NCI-H69 (cell line): ENCODE measurements at regions not wholly inside any gene's neighbourhood (a gene's known extent, or its start where the extent isn't known, plus 50 kb on each side); places are given as distances from the start of the nearest gene placed in this dataset.

Experiments used
- DNase-seq: peaks from one replicate; lab custom pipeline; 2025; lab: John Stamatoyannopoulos, UW

DNA sequence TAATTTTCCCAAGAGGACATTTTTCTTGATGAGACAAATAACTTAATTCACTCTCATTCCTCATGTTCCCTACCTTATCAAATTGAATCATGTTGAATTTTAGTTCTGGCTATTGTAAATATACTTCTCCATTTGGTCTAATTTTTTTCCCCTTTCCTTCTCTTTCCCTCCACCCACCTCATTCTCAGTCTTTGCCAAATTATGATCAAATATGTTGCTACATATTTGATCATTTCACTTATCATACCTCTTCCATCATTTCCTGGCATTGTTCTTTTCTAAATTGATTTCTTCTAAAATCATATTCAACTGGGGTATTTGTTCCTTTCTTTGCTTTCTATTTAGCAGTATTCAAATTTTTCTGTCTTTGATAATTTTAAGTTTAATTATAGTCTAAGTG is 52.3 kb downstream of the HDGFL1 start:
- no peak for DNase-seq

DNA sequence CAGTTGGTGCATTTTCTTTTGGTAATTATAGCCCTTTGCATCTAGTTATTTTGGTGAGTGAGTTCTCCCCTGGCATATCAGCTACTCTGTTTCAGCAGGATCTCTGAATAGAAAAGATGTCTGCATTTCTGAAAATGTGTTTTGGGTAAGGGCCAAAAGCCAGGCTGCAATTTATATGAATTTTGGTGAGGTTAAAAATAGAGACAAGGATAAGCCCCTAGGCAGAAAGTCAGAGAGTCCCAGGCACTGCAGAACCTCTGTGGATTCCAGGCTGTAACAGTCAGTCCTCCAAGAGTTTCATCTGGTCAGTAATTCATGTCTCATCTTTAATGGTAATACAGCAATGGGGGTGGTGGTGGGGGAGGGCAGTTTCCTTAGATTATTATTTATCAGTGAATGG is 53.0 kb downstream of the HDGFL1 start:
- DNase-seq, result peak; percentile 52

GRCh38 chr6:22622813-22623212 is 53.4 kb downstream of the HDGFL1 start:
- no peak for DNase-seq

- DNase-seq, result no peak
Observed at GRCh38 chr6:22627644-22628043, 58.3 kb downstream of the HDGFL1 start.

GRCh38 chr6:22631091-22631490 is 61.7 kb downstream of the HDGFL1 start:
- DNase-seq, result no peak

GRCh38 chr6:22632581-22633145 is 63.3 kb downstream of the HDGFL1 start:
- no peak for DNase-seq

GRCh38 chr6:22636452-22636851 is 67.1 kb downstream of the HDGFL1 start:
- peak; percentile 47 for DNase-seq

DNA sequence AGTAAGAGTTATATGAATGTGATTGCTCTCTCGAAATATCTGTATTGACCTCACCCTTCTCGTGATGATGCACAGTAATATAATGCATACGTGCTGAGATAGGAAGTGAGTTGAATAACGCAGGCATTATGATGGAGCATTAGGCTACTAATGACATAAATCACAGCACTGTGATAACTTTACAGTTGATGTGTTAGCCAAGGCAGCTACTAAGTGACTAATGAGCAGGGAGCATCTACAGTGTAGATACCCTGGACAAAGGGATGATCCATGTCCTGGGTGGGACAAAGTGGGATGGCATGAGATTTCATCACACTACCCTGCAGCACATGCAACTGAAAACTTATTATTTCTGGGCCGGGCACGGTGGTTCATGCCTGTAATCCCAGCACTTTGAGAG is 68.4 kb downstream of the HDGFL1 start:
- DNase-seq, result no peak

GRCh38 chr6:22638320-22638719 is 69.0 kb downstream of the HDGFL1 start:
- no peak for DNase-seq

DNA sequence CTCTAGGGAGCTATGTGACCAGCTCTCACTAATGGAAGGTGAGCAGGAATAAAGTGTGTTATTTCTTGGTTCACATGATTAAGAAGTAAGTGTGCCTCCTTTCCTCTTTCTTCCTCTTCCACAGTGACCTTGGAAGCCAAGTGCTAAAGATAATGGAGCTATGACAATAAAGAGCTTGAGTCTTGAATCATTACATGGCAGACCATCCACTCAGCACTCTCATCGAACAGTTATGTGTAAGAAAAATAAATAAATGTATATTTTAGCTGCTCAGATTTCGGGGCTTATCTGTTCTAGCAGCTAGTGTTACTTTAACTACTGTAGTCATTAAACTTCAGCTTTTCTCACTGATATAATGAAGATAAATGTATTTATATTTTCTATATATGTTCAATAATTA is 72.9 kb downstream of the HDGFL1 start:
- DNase-seq, result no peak

DNA sequence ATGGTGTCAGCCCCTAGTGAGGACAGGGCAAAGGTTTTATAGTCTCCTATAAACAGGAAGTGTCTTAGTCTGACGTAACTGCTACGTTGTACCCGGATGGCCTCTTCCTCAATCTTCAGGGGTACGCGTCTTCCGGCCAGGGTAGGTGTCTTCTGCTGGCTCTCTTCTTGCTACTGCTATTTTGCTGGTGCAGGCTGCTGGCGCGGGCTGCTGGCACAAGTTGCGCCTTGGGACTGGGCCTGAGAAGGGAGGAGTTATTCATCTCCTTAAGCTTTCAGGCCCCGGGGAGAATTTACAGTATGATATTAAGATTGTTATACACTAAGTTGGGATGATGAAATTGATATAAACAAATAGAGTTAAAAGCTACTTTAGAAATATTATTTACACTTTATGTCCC is 74.4 kb downstream of the HDGFL1 start:
- DNase-seq, result no peak

DNA sequence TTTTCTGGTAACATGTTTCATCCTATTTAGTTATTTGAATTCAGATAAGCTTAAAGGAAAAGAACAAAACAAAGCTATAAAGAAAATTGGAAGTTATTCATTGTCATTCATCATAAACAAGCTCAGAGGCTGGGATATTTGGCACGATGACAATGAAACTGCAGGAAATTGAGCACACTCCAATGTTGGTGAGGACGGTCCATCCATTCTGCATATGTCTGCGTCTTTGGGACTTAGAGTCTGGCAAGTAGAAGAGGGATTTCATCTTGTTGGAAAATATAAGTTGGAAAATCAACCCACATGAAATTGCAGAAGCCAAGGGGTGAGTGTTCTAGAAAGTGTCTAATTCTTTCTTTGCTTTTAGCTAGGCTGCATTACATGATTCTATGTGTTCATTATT is 78.4 kb downstream of the HDGFL1 start:
- DNase-seq, result peak; percentile 35

DNA sequence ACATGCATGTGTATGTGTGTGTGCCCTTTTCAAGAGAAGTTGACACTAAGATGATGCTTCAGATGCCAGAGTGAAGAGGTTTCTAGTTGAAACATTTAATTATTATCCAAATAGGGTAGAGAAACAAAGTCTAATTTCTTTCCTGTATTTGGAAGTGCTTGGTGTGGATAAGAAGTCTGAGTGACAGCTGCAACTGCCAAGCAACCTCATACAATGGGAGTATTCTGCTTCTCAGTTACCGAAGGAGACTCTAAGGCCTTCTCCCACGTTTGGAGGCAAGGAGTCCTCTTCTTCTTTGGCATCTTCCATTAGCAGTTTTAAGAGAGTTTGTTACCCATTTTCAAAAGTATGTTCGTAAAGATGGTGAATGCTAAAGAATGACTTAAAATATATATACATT is 82.4 kb downstream of the HDGFL1 start:
- no peak for DNase-seq

DNA sequence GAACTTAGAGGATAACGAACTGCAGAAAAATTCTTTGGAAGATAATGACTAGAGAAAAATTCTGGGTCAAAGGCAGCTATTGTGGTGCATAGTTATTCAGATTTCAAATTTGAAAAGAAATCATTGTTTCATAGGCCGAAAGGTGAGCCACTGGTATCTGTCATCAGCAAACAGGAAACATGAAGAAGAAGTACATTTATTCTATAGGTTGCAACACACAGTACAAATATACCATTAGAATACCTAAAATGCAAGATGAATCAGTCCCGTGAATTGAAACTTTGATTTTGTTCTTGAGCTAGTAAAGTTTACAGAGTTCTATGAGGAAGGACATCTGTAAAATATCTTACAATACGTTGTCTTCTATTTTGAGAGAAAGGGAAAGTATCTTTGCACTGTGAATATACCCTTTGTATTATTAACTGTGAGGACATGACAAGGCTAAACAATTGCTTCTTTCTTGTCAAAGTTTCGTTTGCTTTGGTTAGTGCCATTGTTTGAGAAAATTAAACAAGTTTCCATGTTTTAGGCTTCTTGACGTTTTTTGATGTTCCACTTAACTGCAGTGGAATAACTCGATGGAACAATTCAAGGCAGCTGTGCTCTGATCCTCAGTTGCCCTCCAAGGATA is 84.7 kb downstream of the HDGFL1 start:
- no peak for DNase-seq

GRCh38 chr6:22656706-22657351 is 87.5 kb downstream of the HDGFL1 start:
- no peak for DNase-seq

DNA sequence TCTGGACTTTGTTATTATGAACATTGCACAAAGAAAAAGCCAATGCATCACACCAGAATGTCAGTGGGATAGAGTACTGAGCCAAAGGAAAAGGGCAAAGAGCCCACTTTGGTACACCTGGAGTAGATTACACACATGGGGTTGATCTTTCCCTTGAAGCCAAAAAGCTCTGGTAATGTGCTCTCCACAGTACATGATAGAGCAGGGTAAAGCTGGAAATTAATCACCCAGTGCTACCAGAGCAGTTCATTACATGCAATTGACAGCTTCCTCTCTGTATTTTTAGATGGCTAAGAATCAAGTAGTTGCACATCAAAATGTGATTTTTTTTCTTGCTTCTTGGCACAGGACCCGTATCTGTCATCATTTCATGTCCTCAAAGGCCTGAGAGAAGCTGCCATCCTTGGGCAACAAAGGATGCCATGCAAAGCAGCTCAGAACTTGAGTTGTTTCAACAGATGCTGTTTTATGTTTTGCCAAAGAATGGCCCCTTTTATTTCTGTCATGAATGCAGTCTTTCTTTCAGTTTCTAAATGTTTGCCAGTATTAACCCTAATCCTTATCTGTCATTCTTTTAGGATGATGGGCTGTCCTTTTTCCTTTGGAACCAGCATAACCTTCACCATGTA is 88.1 kb downstream of the HDGFL1 start:
- no peak for DNase-seq

- no peak for DNase-seq
Observed at GRCh38 chr6:22658183-22658582, 88.8 kb downstream of the HDGFL1 start.

DNA sequence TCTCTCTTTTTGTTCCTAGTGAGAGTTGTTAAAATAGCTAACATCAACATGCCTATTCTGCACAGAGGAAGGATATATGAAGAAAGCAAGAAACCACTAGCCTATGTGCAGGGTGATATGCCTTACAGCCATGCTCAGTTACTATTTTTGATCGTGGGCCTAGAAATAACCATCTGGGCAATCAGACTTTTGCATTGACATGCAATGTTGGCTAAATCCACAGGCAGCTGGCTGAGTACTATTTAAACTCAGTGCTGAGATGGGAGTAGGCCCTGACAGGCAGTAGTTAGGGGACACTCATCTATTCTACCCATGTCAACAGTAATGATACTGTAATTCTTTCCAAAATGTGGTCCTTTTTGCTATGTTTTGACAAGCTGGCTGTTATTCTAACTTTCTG is 89.6 kb downstream of the HDGFL1 start:
- no peak for DNase-seq

GRCh38 chr6:22664968-22665367 is 95.6 kb downstream of the HDGFL1 start:
- peak; percentile 92 for DNase-seq

- no peak for DNase-seq
Observed at GRCh38 chr6:22666021-22666420, 96.7 kb downstream of the HDGFL1 start.

DNA sequence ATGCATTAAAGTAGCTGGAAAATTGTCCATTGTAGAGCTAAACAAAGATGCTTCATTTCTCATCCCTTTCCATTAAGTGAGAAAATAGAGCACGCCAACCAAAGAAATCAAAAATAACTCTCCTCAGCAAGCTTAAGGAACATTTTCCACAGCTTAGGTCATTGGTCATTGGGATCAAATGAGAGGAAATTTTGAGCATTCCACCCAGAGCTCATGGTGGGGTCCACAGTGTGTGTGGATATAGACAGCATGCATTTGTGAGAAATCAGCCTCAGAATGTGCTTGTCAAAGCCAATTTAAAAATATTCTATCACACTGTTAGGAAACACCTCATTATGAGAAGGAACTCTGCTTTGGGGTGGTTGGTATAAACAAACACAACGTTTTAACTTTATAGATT is 97.2 kb downstream of the HDGFL1 start:
- no peak for DNase-seq

DNA sequence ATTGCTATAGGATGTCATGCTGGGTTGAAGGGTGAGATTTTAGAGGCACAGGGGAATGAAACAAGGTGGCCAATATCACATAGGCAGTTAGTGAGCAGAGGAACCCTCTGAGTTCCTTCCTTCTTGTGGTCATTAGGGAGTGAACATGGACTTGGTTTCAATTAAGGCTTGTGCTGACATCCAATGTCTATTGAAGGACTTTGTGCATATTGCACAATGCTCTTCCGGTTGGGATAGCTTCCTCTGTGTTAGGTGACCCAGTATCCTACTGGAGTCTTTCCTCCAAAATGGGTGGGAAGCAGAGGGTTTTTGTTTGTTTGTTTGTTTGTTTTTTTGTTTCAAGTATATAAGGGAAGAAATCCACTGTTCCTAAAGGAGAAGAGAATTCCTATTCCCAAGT is 98.5 kb downstream of the HDGFL1 start:
- DNase-seq, result no peak

DNA sequence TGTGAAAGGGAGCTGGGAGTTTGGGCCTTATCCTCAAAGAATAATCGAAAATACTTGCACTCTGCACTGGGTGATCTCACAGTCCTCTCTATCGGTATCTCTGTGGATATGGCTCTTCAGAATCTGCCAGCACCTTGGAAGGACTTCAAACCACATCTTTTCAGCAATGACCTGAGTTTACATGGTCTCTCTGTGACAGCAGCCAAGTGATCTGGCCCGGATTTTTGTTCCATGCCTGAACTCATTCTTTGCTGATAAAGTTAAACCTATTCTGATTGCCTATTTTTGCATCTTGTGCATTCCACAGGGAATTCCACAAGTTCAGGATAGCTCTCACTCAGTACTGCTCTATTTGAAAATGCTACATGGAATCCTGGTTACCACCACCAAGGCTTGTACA is 98.9 kb downstream of the HDGFL1 start:
- no peak for DNase-seq
